IMR-90 (cell line): ENCODE measurements at regions not wholly inside any gene's neighbourhood (a gene's known extent, or its start where the extent isn't known, plus 50 kb on each side); places are given as distances from the start of the nearest gene placed in this dataset.

Experiments
- ATAC-seq: fragments of 200-7000 bp; cut with Tn5 transposase; 2 replicates; pipeline ENCODE4 v1.9.1; 2020; ENCODE audit warnings: low read depth, mild to moderate bottlenecking, moderate library complexity
- BruUV-seq: library from RNA; stranded (reverse); fragments of 400-500 nt; replicated peaks from 2 replicates; lab custom pipeline; 2021; lab: Mats Ljungman, UMichigan
- CTCF ChIA-PET: fragments of 300-600 bp; formaldehyde crosslinking; extraction: SDS; loops from one replicate; lab custom pipeline; 2021; ENCODE audit warnings: antibody characterized with exemption; lab: Yijun Ruan, JAX
- POLR2A ChIA-PET: fragments of 300-600 bp; sonication (Branson Sonifier 250); formaldehyde crosslinking; loops from one replicate; lab custom pipeline; 2022; ENCODE audit warnings: antibody characterized with exemption; ENCODE audit not compliant: unreplicated experiment; lab: Charles Lee
- DNase-seq: peaks from one replicate; pipeline ENCODE4 v3.0.0; 2013
- H2AFZ ChIP-seq: replicated peaks from 2 replicates; pipeline ENCODE3; 2013; ENCODE audit warnings: low read length, mild to moderate bottlenecking; ENCODE audit not compliant: poor library complexity
- H2AK5ac ChIP-seq: 2 replicates; pipeline ENCODE4 v1.6.1; 2013; ENCODE audit warnings: low read depth, low read length, inconsistent platforms
- H2AK9ac ChIP-seq: replicated peaks from 2 replicates; pipeline ENCODE3; 2013; ENCODE audit warnings: mild to moderate bottlenecking, low read depth, low read length, moderate library complexity; ENCODE audit not compliant: poor library complexity
- H2BK120ac ChIP-seq: 2 replicates; pipeline ENCODE4 v1.6.1; 2013; ENCODE audit warnings: low read depth, low read length, inconsistent platforms
- H2BK15ac ChIP-seq: 3 replicates; pipeline ENCODE4 v1.6.1; 2013; ENCODE audit warnings: low read depth, low read length, inconsistent platforms
- H2BK20ac ChIP-seq: 2 replicates; pipeline ENCODE4 v1.6.1; 2013; ENCODE audit warnings: low read depth, mild to moderate bottlenecking, inconsistent platforms, low read length, moderate library complexity
- H2BK5ac ChIP-seq: 2 replicates; pipeline ENCODE4 v1.6.1; 2013; ENCODE audit warnings: mild to moderate bottlenecking, low read depth, low read length, inconsistent platforms; ENCODE audit not compliant: poor library complexity, severe bottlenecking
- H3K14ac ChIP-seq: replicated peaks from 2 replicates; pipeline ENCODE4 v1.6.1; 2013; ENCODE audit warnings: low read depth, low read length, inconsistent platforms
- H3K18ac ChIP-seq: 2 replicates; pipeline ENCODE4 v1.6.1; 2013; ENCODE audit warnings: low read depth, low read length, control low read depth
- H3K23ac ChIP-seq: 2 replicates; pipeline ENCODE4 v1.6.1; 2013; ENCODE audit warnings: low read depth, low read length, inconsistent platforms
- H3K27ac ChIP-seq: 2 replicates; pipeline ENCODE4 v1.5.1; 2013; ENCODE audit warnings: mild to moderate bottlenecking, control low read depth, low read length; ENCODE audit not compliant: insufficient read depth
- H3K27me3 ChIP-seq: 2 replicates; pipeline ENCODE4 v1.6.1; 2013; ENCODE audit warnings: low read length; ENCODE audit not compliant: control insufficient read depth, insufficient read depth
- H3K36me3 ChIP-seq: 2 replicates; pipeline ENCODE4 v1.6.1; 2013; ENCODE audit warnings: low read length, mixed read lengths; ENCODE audit not compliant: control insufficient read depth, insufficient read depth
- H3K4ac ChIP-seq: 2 replicates; pipeline ENCODE4 v1.6.1; 2013; ENCODE audit warnings: low read depth, low read length, inconsistent platforms
- H3K4me1 ChIP-seq: 2 replicates; pipeline ENCODE4 v1.6.1; 2013; ENCODE audit warnings: low read length, mixed read lengths; ENCODE audit not compliant: control insufficient read depth, insufficient read depth
- H3K4me2 ChIP-seq: 2 replicates; pipeline ENCODE4 v1.6.1; 2013; ENCODE audit warnings: low read depth, mild to moderate bottlenecking, control low read depth, low read length, moderate library complexity
- H3K4me3 ChIP-seq: 2 replicates; pipeline ENCODE4 v1.5.1; 2013; ENCODE audit warnings: low read depth, mild to moderate bottlenecking, control low read depth, low read length, moderate library complexity; ENCODE audit not compliant: insufficient read depth
- H3K56ac ChIP-seq: 2 replicates; pipeline ENCODE4 v1.6.1; 2013; ENCODE audit warnings: low read length, inconsistent platforms; ENCODE audit not compliant: insufficient read depth; ENCODE audit errors: extremely low read depth
- H3K79me1 ChIP-seq, 2 experiments: 2 replicates each; pipeline ENCODE4 v1.6.1; 2013; ENCODE audit warnings: low read length in 2 of 2, inconsistent platforms in 1 of 2, low read depth in 1 of 2
- H3K9ac ChIP-seq: 2 replicates; pipeline ENCODE4 v1.6.1; 2013; ENCODE audit warnings: low read depth, low read length, control low read depth
- H3K9me1 ChIP-seq: 2 replicates; pipeline ENCODE4 v1.6.1; 2013; ENCODE audit warnings: low read length, inconsistent platforms; ENCODE audit not compliant: insufficient read depth
- H3K9me3 ChIP-seq: 2 replicates; pipeline ENCODE4 v1.6.1; 2013; ENCODE audit warnings: low read length; ENCODE audit not compliant: control insufficient read depth, insufficient read depth
- H4K20me1 ChIP-seq: 2 replicates; pipeline ENCODE4 v1.6.1; 2013; ENCODE audit warnings: low read length, inconsistent platforms; ENCODE audit not compliant: insufficient read depth
- H4K5ac ChIP-seq: 2 replicates; pipeline ENCODE4 v1.6.1; 2013; ENCODE audit warnings: mild to moderate bottlenecking, low read depth, low read length, control low read depth
- H4K8ac ChIP-seq, 2 experiments: 2 replicates each; pipeline ENCODE4 v1.6.1; 2013; ENCODE audit warnings: low read depth in 2 of 2, low read length in 2 of 2, control low read depth in 1 of 2, inconsistent platforms in 1 of 2
- H4K91ac ChIP-seq: 2 replicates; pipeline ENCODE4 v1.6.1; 2013; ENCODE audit warnings: low read depth, low read length, inconsistent platforms; ENCODE audit not compliant: insufficient read depth
- FOS ChIP-seq: fragments of 150-350 bp; IDR thresholded peaks from 2 replicates; pipeline ENCODE4 v1.6.1; 2016; ENCODE audit warnings: low read depth, low read length
- POLR2A ChIP-seq: IDR thresholded peaks from 2 replicates; pipeline ENCODE4 v1.6.1; 2012; ENCODE audit warnings: mild to moderate bottlenecking, low read depth, low read length
- RCOR1 ChIP-seq: IDR thresholded peaks from 2 replicates; pipeline ENCODE4 v1.6.1; 2012; ENCODE audit warnings: mild to moderate bottlenecking, low read length, improper control_type of control experiment; ENCODE audit not compliant: insufficient replicate concordance
- WGBS, 2 experiments: methylation state at CpG; one replicate each; pipeline versions ENCODE4 v1.1.5 to v1.1.7; 2013; ENCODE audit warnings: missing lambda C conversion rate in 2 of 2; ENCODE audit not compliant: insufficient read length in 1 of 2; ENCODE audit errors: extremely low coverage in 2 of 2; 5-methylcytosine and 5-hydroxymethylcytosine counted together
- dilution Hi-C: fragments of 300-500 bp; cut with HindIII; formaldehyde crosslinking; loops from one replicate; pipeline ENCODE4 v1.14.3; 2018; ENCODE audit warnings: low sequenced_read_pairs; ENCODE audit not compliant: unreplicated experiment
- in situ Hi-C: fragments of 300-500 bp; cut with MboI; formaldehyde crosslinking; loops from 3 replicates; pipeline ENCODE4 v1.14.3; 2019; ENCODE audit warnings: low sequenced_read_pairs, inconsistent platforms, mixed read lengths
- intact Hi-C: fragments of 100-400 bp; cut with micrococcal nuclease; formaldehyde crosslinking; loops from 2 replicates; pipeline ENCODE4 v1.10.0; 2022

DNA sequence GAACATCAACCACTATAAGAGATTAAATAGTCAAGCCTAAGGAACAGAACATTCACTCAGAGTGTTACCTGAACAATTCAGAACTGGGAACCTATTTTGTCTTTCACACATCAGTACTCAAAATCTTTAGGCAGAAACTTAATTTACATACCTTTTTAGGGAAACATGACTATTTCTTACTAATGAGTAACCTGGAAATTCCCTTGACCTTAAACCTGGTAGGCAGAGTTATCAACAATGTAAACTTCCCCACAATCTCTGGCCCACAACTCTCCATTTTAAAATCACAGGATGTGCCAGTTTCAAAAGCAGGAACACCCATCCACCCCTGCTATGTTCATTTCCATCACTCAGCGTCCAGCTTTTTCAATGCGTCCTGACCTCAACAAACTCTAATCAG is 132.9 kb upstream of the ANKFN1 start:
- no peak overlapping the region for H3K56ac ChIP-seq
- CTCF ChIA-PET = no interaction called here
- no peak overlapping the region for H3K27ac ChIP-seq
- no peak overlapping the region for H4K8ac ChIP-seq
- H2BK120ac ChIP-seq = no peak overlapping the region
- no peaks in the 10 kb centered on the region for H3K9me1 ChIP-seq
- no peak overlapping the region for H3K4ac ChIP-seq
- no peak overlapping the region for H2AK9ac ChIP-seq
- dilution Hi-C loops = no loop called here
- ATAC-seq (no peak), DNase-seq (no peak)
- H3K79me1 ChIP-seq = no peaks in the 10 kb centered on the region
- no peak overlapping the region for H2BK15ac ChIP-seq
- no peaks in the 10 kb centered on the region for H3K4me1 ChIP-seq
- H4K5ac ChIP-seq = no peak overlapping the region
- no peak overlapping the region for H4K91ac ChIP-seq
- H3K14ac ChIP-seq = no peak overlapping the region
- no peak overlapping the region for H2BK20ac ChIP-seq
- H3K18ac ChIP-seq = no peak overlapping the region
- no peak overlapping the region for H2BK5ac ChIP-seq
- no peaks in the 10 kb centered on the region for H3K36me3 ChIP-seq
- no peak overlapping the region for H2AK5ac ChIP-seq
- H3K27me3 ChIP-seq = no peaks in the 10 kb centered on the region
- no TSS peak for BruUV-seq
- no peak overlapping the region for H3K4me2 ChIP-seq
- H2AFZ ChIP-seq = no peak overlapping the region
- 92% methylated on average over 2 of the region's 2 CpGs; no CpG with 5 or more reads in 1 of the 2 experiments for WGBS, 2 experiments
- no peak overlapping the region for H3K9ac ChIP-seq
- no peaks in the 10 kb centered on the region for H3K9me3 ChIP-seq
- no peaks in the 10 kb centered on the region for H4K20me1 ChIP-seq
- POLR2A ChIA-PET = no interaction called here
- no peak overlapping the region for H3K23ac ChIP-seq
- intact Hi-C loops = no loop called here
- TF ChIP-seq RCOR1 (no peak), POLR2A (no peak), FOS (no peak)
- H3K4me3 ChIP-seq = no peak overlapping the region
- in situ Hi-C loops = no loop called here
